Hepatocyte (in vitro differentiated cells): ENCODE measurements at regions not wholly inside any gene's neighbourhood (a gene's known extent, or its start where the extent isn't known, plus 50 kb on each side); places are given as distances from the start of the nearest gene placed in this dataset.

Experiments used
- CTCF ChIP-seq: fragments of 200-600 bp; sonication (generic); IDR thresholded peaks from 2 replicates; pipeline ENCODE4 v1.5.1; 2016; ENCODE audit warnings: antibody characterized with exemption, mild to moderate bottlenecking; ENCODE audit not compliant: poor library complexity
- EZH2 ChIP-seq: fragments of 200-600 bp; sonication (generic); IDR thresholded peaks from 2 replicates; pipeline ENCODE4 v1.6.1; 2016; ENCODE audit warnings: antibody characterized with exemption, mild to moderate bottlenecking, borderline replicate concordance
- EZH2phosphoT487 ChIP-seq: fragments of 200-600 bp; sonication (generic); IDR thresholded peaks from one replicate; pipeline ENCODE4 v1.6.1; 2018; ENCODE audit warnings: antibody characterized with exemption, mild to moderate bottlenecking, low read depth, moderate library complexity; ENCODE audit not compliant: unreplicated experiment, severe bottlenecking

DNA sequence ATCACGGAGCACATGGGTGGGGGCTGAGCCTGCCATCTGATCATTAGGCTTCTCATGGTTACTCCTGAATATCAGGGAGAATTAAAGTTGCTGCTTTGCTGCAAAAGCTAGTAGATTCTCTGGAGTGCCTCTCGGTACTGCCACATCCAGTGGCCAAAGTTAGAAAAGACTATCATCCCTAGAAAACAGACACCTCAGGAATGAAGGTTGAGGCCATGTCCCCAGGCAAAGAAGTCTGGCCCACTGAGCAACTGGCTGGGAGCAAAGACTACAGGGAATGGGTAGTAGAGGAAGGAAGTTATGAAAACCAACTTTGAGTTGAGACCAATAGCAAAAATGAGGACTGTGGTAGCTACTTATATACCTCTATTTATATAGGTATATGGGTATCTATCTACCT lies 258.7 kb downstream of the EFCAB11 start:
- TF ChIP-seq CTCF (no peak), EZH2phosphoT487 (no peak), EZH2 (no peak)
